Endothelial cell of umbilical vein (primary cell): ENCODE measurements at regions not wholly inside any gene's neighbourhood (a gene's known extent, or its start where the extent isn't known, plus 50 kb on each side); places are given as distances from the start of the nearest gene placed in this dataset.

ENCODE experiments used
- BruUV-seq: library from RNA; stranded (reverse); fragments of 400-500 nt; replicated peaks from 2 replicates; lab custom pipeline; 2021; lab: Mats Ljungman, UMichigan
- CTCF ChIA-PET: fragments of 300-600, 350-600 bp; sonication (Branson Sonifier 250); formaldehyde crosslinking; loops from one replicate; lab custom pipeline; 2021; ENCODE audit warnings: antibody characterized with exemption, inconsistent platforms; lab: Charles Lee
- POLR2A ChIA-PET: fragments of 300-600, 350-600 bp; sonication (Branson Sonifier 250); formaldehyde crosslinking; loops from one replicate; lab custom pipeline; 2021; ENCODE audit warnings: antibody characterized with exemption, inconsistent platforms; lab: Charles Lee
- DNase-seq: peaks from one replicate; pipeline ENCODE4 v3.0.0-alpha.2; 2011; ENCODE audit warnings: low read depth, low spot score
- FAIRE-seq: peaks from 2 replicates; lab custom pipeline; 2011; peaks lifted over from hg19 to GRCh38; lab: Jason Lieb, UNC
- H2AFZ ChIP-seq: 2 replicates; pipeline ENCODE4 v1.6.0; 2012; ENCODE audit warnings: low read depth, low read length, control low read depth, inconsistent platforms
- H3K27ac ChIP-seq: 2 replicates; pipeline ENCODE4 v1.5.1; 2011; ENCODE audit warnings: low read depth, mild to moderate bottlenecking, control low read depth, low read length, moderate library complexity; ENCODE audit not compliant: insufficient read depth
- H3K27me3 ChIP-seq, 2 experiments: 2 replicates each; pipeline versions ENCODE4 v1.6.0 to v1.6.1; 2011; ENCODE audit warnings: low read length in 2 of 2, mixed read lengths in 1 of 2; ENCODE audit not compliant: control insufficient read depth in 2 of 2, insufficient read depth in 2 of 2
- H3K36me3 ChIP-seq, 2 experiments: 2 replicates in 1 of 2; 3 replicates in 1 of 2; pipeline ENCODE4 v1.5.1; 2011; ENCODE audit warnings: low read length in 2 of 2, mild to moderate bottlenecking in 1 of 2, moderate library complexity in 1 of 2; ENCODE audit not compliant: control insufficient read depth in 2 of 2, insufficient read depth in 2 of 2; ENCODE audit errors: extremely low read depth in 1 of 2
- H3K4me1 ChIP-seq: 3 replicates; pipeline ENCODE4 v1.5.1; 2011; ENCODE audit warnings: mild to moderate bottlenecking, low read length; ENCODE audit not compliant: control insufficient read depth, insufficient read depth; ENCODE audit errors: extremely low read depth
- H3K4me2 ChIP-seq: 2 replicates; pipeline ENCODE4 v1.6.1; 2011; ENCODE audit warnings: low read length, control low read depth, mixed read lengths; ENCODE audit not compliant: insufficient read depth
- H3K4me3 ChIP-seq, 3 experiments: fragments of 200-600 bp in 1 of 3; sonication (generic), shearing (Covaris generic) in 1 of 3; replicated peaks in 1 of 3; 2 replicates each; pipeline ENCODE4 v1.5.1; 2011 to 2016; ENCODE audit warnings: control low read depth in 3 of 3, low read length in 3 of 3, mild to moderate bottlenecking in 2 of 3, inconsistent platforms in 1 of 3, low read depth in 1 of 3, moderate library complexity in 1 of 3; ENCODE audit not compliant: insufficient read depth in 1 of 3
- H3K79me2 ChIP-seq: 2 replicates; pipeline ENCODE4 v1.6.0; 2012; ENCODE audit warnings: low read length, inconsistent platforms; ENCODE audit not compliant: control insufficient read depth, insufficient read depth
- H3K9ac ChIP-seq: replicated peaks from 2 replicates; pipeline ENCODE3; 2011; ENCODE audit warnings: low read length, control low read depth; ENCODE audit not compliant: insufficient read depth; ENCODE audit errors: extremely low read depth
- H3K9me1 ChIP-seq: replicated peaks from 3 replicates; pipeline ENCODE4 v1.6.0; 2011; ENCODE audit warnings: mild to moderate bottlenecking, low read length; ENCODE audit not compliant: control insufficient read depth, insufficient read depth; ENCODE audit errors: extremely low read depth
- H3K9me3 ChIP-seq: replicated peaks from 2 replicates; pipeline ENCODE4 v1.5.1; 2012; ENCODE audit warnings: low read length, inconsistent platforms; ENCODE audit not compliant: control insufficient read depth, insufficient read depth
- H4K20me1 ChIP-seq: replicated peaks from 2 replicates; pipeline ENCODE3; 2011; ENCODE audit warnings: mild to moderate bottlenecking, low read length; ENCODE audit not compliant: control insufficient read depth, insufficient read depth; ENCODE audit errors: extremely low read depth
- CTCF ChIP-seq, 2 donors: IDR thresholded peaks; 1 replicate in 1 of 2; 2 replicates in 1 of 2; pipeline ENCODE4 v1.5.1; 2011; ENCODE audit warnings: low read length in 2 of 2, mild to moderate bottlenecking in 2 of 2, moderate library complexity in 2 of 2, control low read depth in 1 of 2, inconsistent platforms in 1 of 2, low read depth in 1 of 2; ENCODE audit not compliant: insufficient read depth in 1 of 2; ENCODE audit errors: extremely low read depth in 1 of 2
- EZH2 ChIP-seq: IDR thresholded peaks from 2 replicates; pipeline ENCODE4 v1.6.1; 2012; ENCODE audit warnings: borderline replicate concordance, low read depth, mild to moderate bottlenecking, moderate library complexity, low read length, inconsistent platforms; ENCODE audit not compliant: severe bottlenecking
- FOS ChIP-seq: IDR thresholded peaks from 2 replicates; pipeline ENCODE4 v1.6.1; 2011; ENCODE audit warnings: mild to moderate bottlenecking, low read length, moderate library complexity, borderline replicate concordance; ENCODE audit not compliant: insufficient read depth
- GATA2 ChIP-seq: IDR thresholded peaks from 2 replicates; pipeline ENCODE4 v1.7.0; 2011; ENCODE audit warnings: low read depth, mild to moderate bottlenecking, moderate library complexity, mixed read lengths, low read length; ENCODE audit not compliant: insufficient read length, insufficient read depth
- POLR2A ChIP-seq: IDR thresholded peaks from 2 replicates; pipeline ENCODE4 v1.6.1; 2012; ENCODE audit warnings: low read depth, mild to moderate bottlenecking, control low read depth, low read length
- POLR2AphosphoS5 ChIP-seq: IDR thresholded peaks from 2 replicates; pipeline ENCODE4 v1.6.1; 2012; ENCODE audit warnings: low read depth, mild to moderate bottlenecking, control low read depth, low read length, moderate library complexity; ENCODE audit not compliant: insufficient read depth
- dilution Hi-C: fragments of 300-500 bp; cut with MboI; formaldehyde crosslinking; loops from one replicate; pipeline ENCODE4 v1.15.0; 2019; ENCODE audit warnings: low sequenced_read_pairs; ENCODE audit not compliant: extremely low pct_ligation_motif_present
- intact Hi-C: fragments of 100-400 bp; cut with micrococcal nuclease; formaldehyde crosslinking; loops from one replicate; pipeline ENCODE4 v1.10.0; 2022
- TF ChIP-seq, protein P1 (sequence below): IDR thresholded peaks from 2 replicates; pipeline ENCODE4 v1.6.1; 2011; ENCODE audit not compliant: insufficient read depth, insufficient read length

DNA sequence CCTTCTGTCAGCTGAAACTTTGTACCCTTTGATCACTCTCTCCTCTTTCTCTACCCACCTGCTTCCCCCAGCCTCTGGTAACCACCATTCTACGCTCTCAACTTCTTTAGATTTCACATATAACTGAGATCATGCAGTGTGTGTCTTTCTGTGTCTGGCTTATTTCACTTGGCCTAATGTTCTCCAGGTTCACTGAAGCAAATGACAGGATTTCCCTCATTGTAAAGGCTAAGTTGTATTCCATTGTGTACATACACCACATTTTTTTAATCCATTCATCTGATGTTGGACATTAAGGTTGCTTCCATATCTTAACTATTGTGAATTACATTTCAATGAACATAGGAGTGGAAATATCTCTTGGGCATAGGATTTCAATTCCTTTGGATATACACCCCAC, 207.6 kb downstream of the MIAT start:
- Histone ChIP-seq H3K79me2 (no peaks in the 10 kb centered on the region), H3K4me3 (no peak overlapping the region), H3K27ac (no peak overlapping the region), H4K20me1 (no peaks in the 10 kb centered on the region), H2AFZ (no peak overlapping the region), H3K9me1 (no peaks in the 10 kb centered on the region), H3K4me2 (no peak overlapping the region), H3K27me3 (peaks cover 2 to 7% of the 10 kb centered on the region in 2 experiments), H3K36me3 (no peaks in the 10 kb centered on the region), H3K4me1 (no peaks in the 10 kb centered on the region), H3K9me3 (no peaks in the 10 kb centered on the region), H3K9ac (no peak overlapping the region)
- BruUV-seq, result no TSS peak
- FAIRE-seq (no peak), DNase-seq (no peak)
- CTCF ChIA-PET, result interaction anchor here (0.9 to 1.4 kb wide), 2 partner anchors 9 to 56 kb away, joined by 3 read pairs; no protein-coding TSS in a partner anchor
- TF ChIP-seq POLR2AphosphoS5, result no peak
- TF ChIP-seq POLR2A, result no peak
- no peak for TF ChIP-seq FOS
- TF ChIP-seq CTCF (IDR thresholded peaks at IDR 0.05; ENCODE audit: extremely low read depth in 1 of 2, insufficient read depth in 1 of 2, low read depth in 1 of 2, low read length in 2 of 2), result no peak
- TF ChIP-seq GATA2, result no peak
- TF ChIP-seq, protein P1, sequence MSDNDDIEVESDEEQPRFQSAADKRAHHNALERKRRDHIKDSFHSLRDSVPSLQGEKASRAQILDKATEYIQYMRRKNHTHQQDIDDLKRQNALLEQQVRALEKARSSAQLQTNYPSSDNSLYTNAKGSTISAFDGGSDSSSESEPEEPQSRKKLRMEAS, result no peak
- TF ChIP-seq EZH2, result no peak
- intact Hi-C loops (no loop called here), dilution Hi-C loops (no loop called here)
- POLR2A ChIA-PET, result no interaction called here
